GM10248 (cell line): ENCODE measurements at regions not wholly inside any gene's neighbourhood (a gene's known extent, or its start where the extent isn't known, plus 50 kb on each side); places are given as distances from the start of the nearest gene placed in this dataset.

Experiments used
- CTCF ChIA-PET: fragments of 300-600 bp; sonication (Branson Sonifier 250); formaldehyde crosslinking; extraction: SDS; loops from one replicate; lab custom pipeline; 2021; ENCODE audit warnings: antibody characterized with exemption; lab: Yijun Ruan, JAX
- POLR2A ChIA-PET: fragments of 350-650 bp; sonication (Branson Sonifier 250); formaldehyde crosslinking; extraction: SDS; loops from one replicate; lab custom pipeline; 2020; ENCODE audit warnings: antibody characterized with exemption; lab: Yijun Ruan, JAX
- DNase-seq: peaks from one replicate; pipeline ENCODE4 v3.0.0; 2012; ENCODE audit errors: extremely low spot score
- TF ChIP-seq, protein P1 (sequence below): IDR thresholded peaks from 2 replicates; pipeline ENCODE4 v1.5.1; 2012; ENCODE audit warnings: mild to moderate bottlenecking, low read depth; ENCODE audit errors: extremely low read depth, missing control alignments, control extremely low read depth

GRCh38 chr6:50202766-50203165 lies 153.0 kb upstream of the DEFB112 start:
- POLR2A ChIA-PET = no interaction called here
- TF ChIP-seq, protein P1, sequence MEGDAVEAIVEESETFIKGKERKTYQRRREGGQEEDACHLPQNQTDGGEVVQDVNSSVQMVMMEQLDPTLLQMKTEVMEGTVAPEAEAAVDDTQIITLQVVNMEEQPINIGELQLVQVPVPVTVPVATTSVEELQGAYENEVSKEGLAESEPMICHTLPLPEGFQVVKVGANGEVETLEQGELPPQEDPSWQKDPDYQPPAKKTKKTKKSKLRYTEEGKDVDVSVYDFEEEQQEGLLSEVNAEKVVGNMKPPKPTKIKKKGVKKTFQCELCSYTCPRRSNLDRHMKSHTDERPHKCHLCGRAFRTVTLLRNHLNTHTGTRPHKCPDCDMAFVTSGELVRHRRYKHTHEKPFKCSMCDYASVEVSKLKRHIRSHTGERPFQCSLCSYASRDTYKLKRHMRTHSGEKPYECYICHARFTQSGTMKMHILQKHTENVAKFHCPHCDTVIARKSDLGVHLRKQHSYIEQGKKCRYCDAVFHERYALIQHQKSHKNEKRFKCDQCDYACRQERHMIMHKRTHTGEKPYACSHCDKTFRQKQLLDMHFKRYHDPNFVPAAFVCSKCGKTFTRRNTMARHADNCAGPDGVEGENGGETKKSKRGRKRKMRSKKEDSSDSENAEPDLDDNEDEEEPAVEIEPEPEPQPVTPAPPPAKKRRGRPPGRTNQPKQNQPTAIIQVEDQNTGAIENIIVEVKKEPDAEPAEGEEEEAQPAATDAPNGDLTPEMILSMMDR = no peak
- CTCF ChIA-PET = no interaction called here
- no peak for DNase-seq

- DNase-seq = no peak
- CTCF ChIA-PET = no interaction called here
Measured at GRCh38 chr6:50211582-50211981, 161.9 kb upstream of the DEFB112 start.

DNA sequence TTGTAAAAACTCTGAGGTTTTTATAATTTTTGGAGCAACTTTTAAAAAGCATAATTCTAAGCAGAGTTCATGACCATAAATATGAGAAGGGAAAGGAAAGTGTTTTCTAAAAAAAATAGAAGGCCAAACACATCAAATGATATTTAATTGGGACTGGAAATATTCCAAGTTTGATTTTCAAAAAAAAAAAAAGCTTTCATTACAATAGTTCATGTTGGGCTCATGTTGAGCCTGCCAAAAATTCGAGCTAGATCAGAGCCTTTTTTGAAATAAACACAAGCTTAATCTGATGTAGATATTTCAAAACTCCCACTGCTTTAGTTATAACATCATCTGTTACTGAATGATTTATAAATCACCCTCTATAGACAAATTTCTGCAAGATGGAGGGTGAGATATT lies 163.4 kb upstream of the DEFB112 start:
- CTCF ChIA-PET = no interaction called here
- no peak for DNase-seq
- TF ChIP-seq, protein P1 = no peak
- POLR2A ChIA-PET = no interaction called here

More at GRCh38 chr6:50211582-50211981, 161.9 kb upstream of the DEFB112 start:
- POLR2A ChIA-PET = no interaction called here
- TF ChIP-seq, protein P1 = no peak

DNA sequence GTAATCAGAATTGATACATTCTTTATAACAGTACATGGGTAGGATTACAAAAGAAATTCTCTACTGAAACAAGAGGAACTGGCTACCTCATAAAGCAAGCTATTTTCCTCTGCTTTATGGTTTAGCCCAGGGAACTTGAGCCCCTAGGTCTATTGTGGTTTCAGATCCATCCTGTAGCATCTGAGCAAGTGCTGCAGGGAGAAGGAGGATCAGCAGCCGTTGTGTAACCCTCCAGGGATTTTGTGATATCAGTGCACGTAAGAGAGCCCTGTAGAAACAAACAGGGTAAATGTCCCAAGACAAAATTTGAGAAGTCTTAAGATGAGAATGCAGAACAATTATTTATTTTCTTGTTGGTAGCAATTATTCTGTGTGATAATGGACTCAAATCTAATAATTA lies 165.2 kb upstream of the DEFB112 start:
- CTCF ChIA-PET = no interaction called here
- POLR2A ChIA-PET = no interaction called here
- TF ChIP-seq, protein P1 = no peak
- DNase-seq = no peak

- TF ChIP-seq, protein P1 = no peak
- CTCF ChIA-PET = no interaction called here
- DNase-seq = no peak
- POLR2A ChIA-PET = no interaction called here
Measured at GRCh38 chr6:50217841-50218240, 168.1 kb upstream of the DEFB112 start.

- ChIA-PET CTCF (no interaction called here), POLR2A (no interaction called here)
- no peak for DNase-seq
- TF ChIP-seq, protein P1 = no peak
Measured at GRCh38 chr6:50236164-50236563, 186.4 kb upstream of the DEFB112 start.

DNA sequence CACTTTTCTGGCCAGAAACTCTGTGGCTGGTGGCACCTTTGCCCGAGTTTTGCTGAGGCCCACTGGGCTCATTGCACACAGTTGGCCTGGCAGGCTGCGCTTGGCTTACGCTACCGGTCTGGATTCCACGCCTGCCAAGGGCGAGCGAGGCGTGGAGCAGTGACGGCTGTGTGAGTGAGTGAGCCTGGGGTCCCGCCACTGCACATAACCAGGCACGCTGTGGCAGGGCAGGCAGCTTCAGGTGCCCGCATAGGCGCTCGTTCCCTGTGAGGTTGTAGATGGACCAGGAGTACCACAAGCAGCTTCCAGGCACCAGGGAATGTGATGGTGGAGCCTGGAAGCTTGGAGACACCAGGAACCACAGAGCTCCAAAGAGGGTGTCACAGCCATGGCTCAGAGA lies 190.1 kb upstream of the DEFB112 start:
- no peak for DNase-seq
- CTCF ChIA-PET = interaction anchor here (1.1 kb wide), 1 partner anchor 9 kb away, joined by 4 read pairs; no protein-coding TSS in a partner anchor
- POLR2A ChIA-PET = no interaction called here
- TF ChIP-seq, protein P1 = no peak
